HFF-Myc (cell line): ENCODE measurements at regions not wholly inside any gene's neighbourhood (a gene's known extent, or its start where the extent isn't known, plus 50 kb on each side); places are given as distances from the start of the nearest gene placed in this dataset.

Source experiments
- DNase-seq: peaks from one replicate; pipeline ENCODE4 v3.0.0-alpha.2; 2011; ENCODE audit warnings: low read depth; ENCODE audit errors: extremely low read depth
- H3K4me3 ChIP-seq: replicated peaks from 2 replicates; pipeline ENCODE4 v1.5.1; 2011; ENCODE audit warnings: low read depth, mild to moderate bottlenecking, control low read depth, low read length
- TF ChIP-seq, protein P1 (sequence below): IDR thresholded peaks from 2 replicates; pipeline ENCODE4 v1.5.1; 2012; ENCODE audit warnings: mild to moderate bottlenecking, low read depth, low read length, control low read depth; ENCODE audit errors: missing control alignments

DNA sequence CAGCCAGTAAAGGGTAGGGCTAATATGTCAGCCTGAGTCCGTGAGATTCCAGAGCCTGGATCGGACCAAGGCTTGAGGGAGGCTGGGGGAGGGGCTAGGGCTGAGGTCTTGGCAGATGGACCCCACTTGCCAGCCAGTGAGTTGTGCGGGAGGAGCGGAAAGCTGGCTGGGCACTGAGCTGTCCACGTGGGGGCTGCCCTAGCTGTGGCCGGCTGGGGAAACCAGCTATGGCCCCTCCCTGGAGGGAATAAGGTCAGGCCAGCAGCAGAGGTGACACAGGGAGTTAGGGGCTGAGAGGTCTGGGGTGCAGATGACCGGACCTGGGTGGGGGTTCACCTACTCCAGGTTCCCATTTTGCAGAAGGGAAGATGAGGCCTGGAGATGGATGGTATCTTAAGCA, 77.3 kb downstream of the UNCX start:
- DNase-seq = no peak
- TF ChIP-seq, protein P1, sequence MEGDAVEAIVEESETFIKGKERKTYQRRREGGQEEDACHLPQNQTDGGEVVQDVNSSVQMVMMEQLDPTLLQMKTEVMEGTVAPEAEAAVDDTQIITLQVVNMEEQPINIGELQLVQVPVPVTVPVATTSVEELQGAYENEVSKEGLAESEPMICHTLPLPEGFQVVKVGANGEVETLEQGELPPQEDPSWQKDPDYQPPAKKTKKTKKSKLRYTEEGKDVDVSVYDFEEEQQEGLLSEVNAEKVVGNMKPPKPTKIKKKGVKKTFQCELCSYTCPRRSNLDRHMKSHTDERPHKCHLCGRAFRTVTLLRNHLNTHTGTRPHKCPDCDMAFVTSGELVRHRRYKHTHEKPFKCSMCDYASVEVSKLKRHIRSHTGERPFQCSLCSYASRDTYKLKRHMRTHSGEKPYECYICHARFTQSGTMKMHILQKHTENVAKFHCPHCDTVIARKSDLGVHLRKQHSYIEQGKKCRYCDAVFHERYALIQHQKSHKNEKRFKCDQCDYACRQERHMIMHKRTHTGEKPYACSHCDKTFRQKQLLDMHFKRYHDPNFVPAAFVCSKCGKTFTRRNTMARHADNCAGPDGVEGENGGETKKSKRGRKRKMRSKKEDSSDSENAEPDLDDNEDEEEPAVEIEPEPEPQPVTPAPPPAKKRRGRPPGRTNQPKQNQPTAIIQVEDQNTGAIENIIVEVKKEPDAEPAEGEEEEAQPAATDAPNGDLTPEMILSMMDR = no peak
- no peak overlapping the region for H3K4me3 ChIP-seq

DNA sequence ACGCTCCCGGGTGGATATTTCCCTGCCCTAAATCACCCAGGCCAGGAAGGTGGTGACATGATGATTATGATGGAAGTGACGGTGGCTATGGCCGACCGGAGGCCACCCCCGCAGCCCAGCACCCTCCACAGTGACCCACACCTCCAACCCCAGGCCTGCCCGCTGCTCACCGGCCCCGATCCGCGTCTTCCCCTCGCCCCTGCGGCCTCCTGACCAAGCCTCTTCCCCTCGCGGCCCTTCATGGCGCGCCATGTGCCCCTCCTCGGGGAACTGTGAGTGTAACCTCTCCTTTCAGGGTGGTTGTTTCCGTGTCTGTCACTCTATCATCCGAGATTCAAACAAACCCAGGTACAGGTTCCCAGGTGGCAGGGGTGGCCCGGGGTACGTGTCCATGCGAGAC, 78.3 kb downstream of the UNCX start:
- no peak for DNase-seq
- H3K4me3 ChIP-seq = no peak overlapping the region
- TF ChIP-seq, protein P1 = no peak

DNA sequence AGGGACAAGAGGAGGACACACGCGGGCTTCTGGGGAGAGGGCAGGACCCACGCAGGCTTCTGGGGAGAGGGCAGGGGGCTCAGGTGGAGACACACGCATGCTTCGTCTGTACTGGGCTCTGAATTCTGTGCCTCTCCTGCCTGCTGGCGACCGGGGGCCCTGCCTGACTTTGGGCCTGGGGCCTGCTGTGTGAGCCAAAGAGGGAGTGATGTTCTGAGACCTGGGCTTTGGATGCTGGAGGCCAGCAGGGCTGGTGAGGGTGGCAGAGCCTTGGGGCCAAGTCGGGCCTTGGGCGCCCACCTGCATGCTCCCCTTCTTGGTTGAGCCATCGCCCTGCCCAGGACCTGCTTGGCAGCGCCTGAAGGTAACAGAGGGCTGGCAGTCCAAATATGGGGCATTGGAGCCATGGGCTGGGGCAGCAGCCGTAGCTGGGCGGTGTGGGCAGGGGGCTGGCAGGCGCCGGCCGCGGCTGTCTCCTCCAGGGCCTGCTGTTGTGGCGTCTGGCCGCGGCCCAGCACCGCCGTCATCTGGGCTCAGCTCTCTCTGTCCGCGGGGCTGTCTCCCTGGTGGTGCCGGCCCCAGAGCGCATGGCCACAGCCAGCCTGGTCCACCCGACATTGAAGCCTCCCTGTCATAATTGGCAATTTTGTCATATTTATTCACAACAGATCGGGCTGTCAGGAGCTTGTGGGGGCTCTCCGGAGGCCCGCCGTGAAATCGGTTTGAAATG, 78.9 kb downstream of the UNCX start:
- TF ChIP-seq, protein P1 = no peak
- no peak for DNase-seq
- no peak overlapping the region for H3K4me3 ChIP-seq

DNA sequence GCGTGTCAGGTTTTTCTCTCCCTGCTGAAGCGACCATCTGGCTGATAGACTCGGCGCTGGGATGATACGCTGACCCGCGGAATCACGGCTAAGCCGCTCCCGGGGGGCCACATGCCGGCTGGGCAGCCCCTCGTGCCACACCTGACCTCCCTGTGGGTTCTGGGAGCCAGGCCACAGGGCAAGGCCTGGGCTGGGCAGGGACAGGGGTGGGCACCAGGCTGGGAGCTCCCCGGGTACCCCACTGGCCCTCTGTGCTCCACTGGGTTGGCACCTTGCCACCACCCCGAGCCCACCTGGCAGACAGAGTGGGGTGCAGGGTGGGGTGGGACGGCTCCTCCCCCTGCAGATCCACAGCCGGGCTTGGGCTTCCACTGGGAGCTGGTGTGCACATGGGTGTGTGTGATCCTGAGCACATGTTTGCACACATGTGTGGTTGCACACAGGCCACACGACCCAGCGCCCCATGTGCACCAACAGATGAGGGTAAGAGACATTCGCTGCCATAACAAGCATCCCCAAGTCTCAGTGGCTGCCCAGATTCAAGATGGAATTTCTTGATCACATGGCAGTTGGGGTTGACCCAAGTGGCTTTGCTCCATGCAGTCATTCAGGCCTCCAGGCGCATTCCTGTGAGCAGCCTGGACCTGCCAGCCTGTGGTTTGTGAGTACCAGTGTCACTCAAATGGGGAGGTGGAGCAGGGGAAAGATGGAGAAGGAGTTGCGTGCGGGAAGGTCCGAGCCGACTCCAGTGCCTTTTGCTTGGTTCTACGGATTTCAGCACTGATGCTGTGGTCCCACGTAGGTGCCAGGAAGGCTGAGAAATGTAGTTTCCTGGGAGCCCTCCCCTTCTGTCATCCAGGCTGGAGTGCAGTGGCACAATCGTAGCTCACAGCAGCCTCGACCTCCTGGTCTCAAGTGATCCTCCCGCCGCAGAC, 79.7 kb downstream of the UNCX start:
- H3K4me3 ChIP-seq = no peak overlapping the region
- no peak for DNase-seq
- TF ChIP-seq, protein P1 = no peak

DNA sequence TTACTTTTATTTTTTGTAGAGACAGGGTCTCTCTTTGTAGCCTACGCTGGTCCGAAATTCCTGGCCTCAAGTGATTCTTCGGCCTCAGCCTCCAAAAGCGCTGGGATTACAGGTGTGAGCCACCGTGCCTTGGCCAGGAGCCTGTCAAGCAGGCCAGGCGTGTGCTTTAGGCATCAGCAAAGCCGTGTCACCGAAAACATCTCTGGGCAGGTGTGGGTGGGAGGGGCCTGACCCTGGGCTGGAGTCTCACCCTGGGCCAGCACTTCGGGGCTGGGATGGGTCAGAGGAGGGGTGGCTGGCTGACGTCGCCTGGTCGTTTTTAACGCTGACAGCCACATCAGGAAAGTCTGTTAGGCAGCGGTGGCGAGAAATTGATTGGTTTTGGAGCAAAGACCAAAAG, 80.9 kb downstream of the UNCX start:
- TF ChIP-seq, protein P1 = no peak

DNA sequence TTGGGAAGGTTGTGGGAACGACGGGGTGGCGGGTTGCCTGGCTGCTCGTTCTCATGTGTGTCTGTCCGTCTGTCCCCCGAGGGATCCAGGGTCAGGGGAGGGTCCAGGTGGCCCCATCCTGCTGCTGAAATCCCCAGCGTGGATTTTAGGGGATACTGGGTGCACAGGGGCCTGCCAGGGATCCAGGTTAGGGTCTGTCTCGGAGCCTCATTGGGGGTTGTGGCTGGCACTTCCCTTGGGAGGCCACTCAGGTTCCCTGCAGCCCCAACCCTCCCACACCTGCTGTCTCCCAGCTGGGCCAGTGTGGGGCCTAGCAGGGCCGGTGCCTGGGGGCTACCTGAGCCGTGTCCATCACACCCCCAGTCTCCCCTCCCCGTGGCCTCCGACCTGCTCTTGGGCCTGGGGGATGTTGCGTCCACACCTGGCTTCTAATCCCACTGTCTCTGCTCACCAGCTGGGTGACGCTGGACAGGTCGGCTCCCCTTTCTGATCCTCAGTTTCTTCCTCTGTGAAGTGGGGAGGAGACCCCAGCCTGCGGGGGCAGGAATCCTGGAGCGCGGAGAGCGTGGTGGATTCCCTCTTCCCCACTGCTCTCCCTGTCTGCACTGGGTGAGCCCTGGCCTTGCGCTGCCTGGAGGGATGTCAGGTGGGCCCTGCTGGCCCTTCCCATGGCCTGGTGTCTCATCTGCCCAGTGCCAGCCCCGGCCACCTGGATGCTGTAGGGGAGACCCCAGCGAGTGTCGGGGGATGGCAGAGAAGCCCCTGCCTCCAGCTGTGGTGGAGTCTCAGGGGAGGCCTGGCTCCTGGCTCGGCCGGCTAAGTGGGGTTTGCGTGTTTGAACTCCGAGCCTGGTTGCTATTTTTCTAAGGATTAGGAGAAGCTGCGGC, 81.6 kb downstream of the UNCX start:
- DNase-seq = no peak
- TF ChIP-seq, protein P1 = no peak
- H3K4me3 ChIP-seq = no peak overlapping the region

More for the DNA sequence above, 80.9 kb downstream of the UNCX start:
- DNase-seq = no peak
- no peak overlapping the region for H3K4me3 ChIP-seq
